NCI-H526 treated with DMSO at 0.1 percent for 48 hours (cell line): ENCODE measurements at regions not wholly inside any gene's neighbourhood (a gene's known extent, or its start where the extent isn't known, plus 50 kb on each side); places are given as distances from the start of the nearest gene placed in this dataset.
"Not testable (repeated sequence)": the region's sequence is repeated elsewhere in the genome, so short reads cannot be mapped to it uniquely, and the experiment has no call there.

ENCODE experiments used
- DNase-seq: peaks from one replicate; lab custom pipeline; 2025; lab: John Stamatoyannopoulos, UW

- no peak for DNase-seq
These were observed 303.4 kb upstream of the NRXN1 start for GRCh38 chr2:51335087-51336058.

- DNase-seq: no peak
These were observed 297.6 kb upstream of the NRXN1 start for GRCh38 chr2:51329512-51329911.

GRCh38 chr2:51324051-51324450 is 292.1 kb upstream of the NRXN1 start:
- no peak for DNase-seq

GRCh38 chr2:51322613-51323012 is 290.7 kb upstream of the NRXN1 start:
- no peak for DNase-seq

GRCh38 chr2:51304311-51304710 is 272.4 kb upstream of the NRXN1 start:
- no peak for DNase-seq

- DNase-seq: no peak
These were observed 269.4 kb upstream of the NRXN1 start for GRCh38 chr2:51301381-51301780.

GRCh38 chr2:51299370-51299769 is 267.4 kb upstream of the NRXN1 start:
- no peak for DNase-seq

- DNase-seq: no peak
These were observed 265.6 kb upstream of the NRXN1 start for GRCh38 chr2:51297488-51297887.

GRCh38 chr2:51293566-51294200 is 261.8 kb upstream of the NRXN1 start:
- no peak for DNase-seq

- DNase-seq: no peak
These were observed 260.0 kb upstream of the NRXN1 start for GRCh38 chr2:51291762-51292551.

GRCh38 chr2:51290725-51291124 is 258.8 kb upstream of the NRXN1 start:
- no peak for DNase-seq

- no peak for DNase-seq
These were observed 257.1 kb upstream of the NRXN1 start for GRCh38 chr2:51289045-51289444.

GRCh38 chr2:51268191-51268590 is 236.3 kb upstream of the NRXN1 start:
- no peak for DNase-seq

GRCh38 chr2:51265539-51265938 is 233.6 kb upstream of the NRXN1 start:
- no peak for DNase-seq

GRCh38 chr2:51263951-51264350 is 232.0 kb upstream of the NRXN1 start:
- DNase-seq: peak; percentile 47

- DNase-seq: not testable (repeated sequence)
These were observed 231.2 kb upstream of the NRXN1 start for GRCh38 chr2:51263101-51263500.

- DNase-seq: no peak
These were observed 226.4 kb upstream of the NRXN1 start for GRCh38 chr2:51258301-51258700.

GRCh38 chr2:51256736-51257135 is 224.8 kb upstream of the NRXN1 start:
- DNase-seq: peak; percentile 16

GRCh38 chr2:51251356-51251755 is 219.4 kb upstream of the NRXN1 start:
- DNase-seq: no peak

GRCh38 chr2:51247252-51247805 is 215.4 kb upstream of the NRXN1 start:
- DNase-seq: no peak

GRCh38 chr2:51243892-51244535 is 212.1 kb upstream of the NRXN1 start:
- DNase-seq: no peak
